Stomach (tissue), 4 donors: ENCODE measurements at regions not wholly inside any gene's neighbourhood (a gene's known extent, or its start where the extent isn't known, plus 50 kb on each side); places are given as distances from the start of the nearest gene placed in this dataset.
"Not testable (repeated sequence)": the region's sequence is repeated elsewhere in the genome, so short reads cannot be mapped to it uniquely, and the experiment has no call there.

Experiments used
- EP300 ChIP-seq: sonication (generic); formaldehyde crosslinking; IDR thresholded peaks from one replicate; pipeline ENCODE4 v1.6.1; 2017; ENCODE audit warnings: antibody characterized with exemption
- POLR2A ChIP-seq, 4 donors: fragments of 450-650 bp; IDR thresholded peaks; one replicate each; pipeline ENCODE4 v1.6.1; 2016; ENCODE audit warnings: antibody characterized with exemption in 4 of 4, control low read depth in 2 of 4, mild to moderate bottlenecking in 1 of 4, moderate library complexity in 1 of 4
- TF ChIP-seq, protein P1 (sequence below), 7 experiments: fragments of 450-650 bp in 4 of 7; fragments of 200-600 bp in 3 of 7; sonication (generic) in 3 of 7; IDR thresholded peaks; one replicate each; pipeline ENCODE4 v1.5.1; 2016 to 2019; ENCODE audit warnings: antibody characterized with exemption in 7 of 7, control low read depth in 2 of 7, mild to moderate bottlenecking in 1 of 7

DNA sequence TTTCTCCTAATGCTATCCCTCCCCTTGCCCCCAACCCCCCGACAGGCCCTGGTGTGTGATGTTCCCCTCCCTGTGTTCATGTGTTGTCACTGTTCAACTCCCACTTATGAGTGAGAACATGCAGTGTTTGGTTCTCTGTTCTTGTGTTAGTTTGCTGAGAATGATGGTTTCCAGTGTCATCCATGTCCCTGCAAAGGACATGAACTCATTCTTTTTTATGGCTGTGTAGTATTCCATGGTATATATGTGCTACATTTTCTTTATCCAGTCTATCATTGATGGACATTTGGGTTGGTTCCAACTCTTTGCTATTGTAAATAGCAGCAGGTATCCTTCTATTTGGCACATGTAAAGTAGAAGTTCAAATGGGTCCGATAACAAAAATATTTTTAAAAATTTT lies 142.3 kb downstream of the CEP120 start:
- TF ChIP-seq POLR2A (IDR thresholded peaks at IDR 0.05); EP300: not testable (repeated sequence)
- TF ChIP-seq, protein P1, sequence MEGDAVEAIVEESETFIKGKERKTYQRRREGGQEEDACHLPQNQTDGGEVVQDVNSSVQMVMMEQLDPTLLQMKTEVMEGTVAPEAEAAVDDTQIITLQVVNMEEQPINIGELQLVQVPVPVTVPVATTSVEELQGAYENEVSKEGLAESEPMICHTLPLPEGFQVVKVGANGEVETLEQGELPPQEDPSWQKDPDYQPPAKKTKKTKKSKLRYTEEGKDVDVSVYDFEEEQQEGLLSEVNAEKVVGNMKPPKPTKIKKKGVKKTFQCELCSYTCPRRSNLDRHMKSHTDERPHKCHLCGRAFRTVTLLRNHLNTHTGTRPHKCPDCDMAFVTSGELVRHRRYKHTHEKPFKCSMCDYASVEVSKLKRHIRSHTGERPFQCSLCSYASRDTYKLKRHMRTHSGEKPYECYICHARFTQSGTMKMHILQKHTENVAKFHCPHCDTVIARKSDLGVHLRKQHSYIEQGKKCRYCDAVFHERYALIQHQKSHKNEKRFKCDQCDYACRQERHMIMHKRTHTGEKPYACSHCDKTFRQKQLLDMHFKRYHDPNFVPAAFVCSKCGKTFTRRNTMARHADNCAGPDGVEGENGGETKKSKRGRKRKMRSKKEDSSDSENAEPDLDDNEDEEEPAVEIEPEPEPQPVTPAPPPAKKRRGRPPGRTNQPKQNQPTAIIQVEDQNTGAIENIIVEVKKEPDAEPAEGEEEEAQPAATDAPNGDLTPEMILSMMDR (IDR thresholded peaks at IDR 0.05), result not testable (repeated sequence)
